ENCODE measurements at regions not wholly inside any gene's neighbourhood (a gene's known extent, or its start where the extent isn't known, plus 50 kb on each side); places are given as distances from the start of the nearest gene placed in this dataset.

- TF ChIP-seq CTCF (IDR thresholded peaks at IDR 0.05; ENCODE audit: extremely low read depth in 1 of 2, insufficient read depth in 1 of 2, low read depth in 1 of 2, low read length in 2 of 2) (no peak), POLR2A (IDR thresholded peaks at IDR 0.05; ENCODE audit: low read depth, low read length) (no peak), EZH2 (IDR thresholded peaks at IDR 0.05; ENCODE audit: borderline replicate concordance, low read depth, low read length, severe bottlenecking) (no peak)
Observed at GRCh38 chr13:71137101-71137500, 729.9 kb downstream of the DACH1 start.
